HG02588 (cell line): ENCODE measurements at regions not wholly inside any gene's neighbourhood (a gene's known extent, or its start where the extent isn't known, plus 50 kb on each side); places are given as distances from the start of the nearest gene placed in this dataset.

Experiments used
- ATAC-seq: cut with Tn5 transposase; IDR thresholded peaks from one replicate; pipeline ENCODE4 v1.9.1; 2021; ENCODE audit warnings: mild to moderate bottlenecking, moderate library complexity; ENCODE audit not compliant: unreplicated experiment

DNA sequence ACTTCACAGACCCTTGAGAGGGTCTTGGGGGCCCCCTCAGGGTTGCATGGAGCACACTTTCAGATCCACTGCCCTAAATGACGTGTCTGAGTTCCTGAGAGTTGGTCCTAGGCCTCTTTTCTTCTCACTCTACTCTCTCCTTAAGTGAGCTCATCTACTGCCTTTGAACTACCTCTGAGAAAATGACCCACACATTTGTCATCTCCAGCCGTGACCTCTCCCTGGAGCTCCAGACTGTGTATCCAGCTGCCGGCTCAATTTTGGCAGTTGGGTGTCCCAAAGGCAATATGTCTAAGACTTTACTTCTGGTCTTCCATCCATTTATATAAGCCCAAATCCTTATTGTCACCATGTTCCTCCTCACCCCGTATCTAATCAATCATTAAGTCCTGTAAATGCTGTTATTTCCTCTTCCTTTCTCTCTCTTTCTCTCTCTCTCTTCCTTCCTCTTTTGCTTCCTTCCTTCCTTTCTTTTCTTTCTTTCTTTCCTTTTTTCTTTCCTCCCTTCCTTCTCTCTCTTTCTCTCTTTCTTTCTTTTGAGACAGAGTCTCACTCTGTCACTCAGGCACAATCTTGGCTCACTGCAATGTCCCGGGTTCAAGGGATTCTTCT is 51.2 kb upstream of the HSPA9 start:
- no peak for ATAC-seq

DNA sequence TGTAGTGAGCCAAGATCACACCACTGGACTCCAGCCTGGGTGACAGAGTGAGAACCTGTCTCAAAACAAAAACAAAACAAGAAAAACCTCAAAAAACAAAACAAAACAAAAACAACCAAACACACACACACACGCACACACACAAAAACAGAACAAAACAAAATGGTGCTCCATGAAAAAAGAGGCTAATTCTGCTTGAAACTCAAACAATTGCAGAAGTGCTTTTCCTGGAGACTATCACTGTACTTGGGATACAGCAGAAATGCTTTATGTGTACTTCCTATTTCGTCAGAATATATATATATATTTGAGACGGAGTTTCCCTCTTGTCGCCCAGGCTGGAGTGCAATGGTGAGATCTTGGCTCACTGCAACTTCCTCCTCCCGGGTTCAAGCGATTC is 49.9 kb upstream of the HSPA9 start:
- no peak for ATAC-seq
